ENCODE measurements at regions not wholly inside any gene's neighbourhood (a gene's known extent, or its start where the extent isn't known, plus 50 kb on each side); places are given as distances from the start of the nearest gene placed in this dataset.
"Not testable (repeated sequence)": the region's sequence is repeated elsewhere in the genome, so short reads cannot be mapped to it uniquely, and the experiment has no call there.

DNA sequence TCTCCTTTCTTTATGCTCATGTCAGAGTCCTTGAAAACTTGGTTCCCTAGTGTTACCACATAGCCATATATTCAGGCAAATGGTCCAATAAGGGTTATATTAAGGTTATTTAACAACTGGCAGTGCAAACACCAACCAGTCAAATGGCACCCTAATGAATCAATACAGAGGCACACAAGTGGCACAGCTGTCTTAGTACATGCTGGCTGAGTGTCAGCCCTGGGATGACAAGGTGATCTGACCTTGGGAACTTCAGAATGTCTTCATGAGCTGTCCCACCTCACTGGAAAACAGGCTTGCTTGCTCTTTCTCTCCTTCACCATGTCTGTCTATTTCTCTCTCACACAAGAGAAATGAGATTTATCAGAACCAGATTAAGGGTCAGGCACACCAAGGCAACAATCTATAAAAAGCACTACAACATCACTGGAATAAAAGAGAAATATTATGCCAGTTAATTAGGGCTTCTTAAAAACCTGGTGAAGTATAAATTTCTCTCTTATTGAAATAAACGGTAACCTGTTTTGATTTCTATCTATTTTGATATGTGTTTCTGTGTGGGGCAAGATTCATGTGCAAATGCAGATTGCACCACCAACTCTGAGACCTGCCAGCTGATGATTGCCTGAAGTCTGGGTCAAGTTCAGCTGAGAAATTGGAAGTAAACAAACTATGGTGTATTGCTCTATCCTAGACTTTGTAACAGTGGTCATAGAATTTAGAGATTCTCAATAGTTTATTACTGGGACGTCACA lies 140.7 kb downstream of the SREK1 start:
- 74 to 76% methylated on average over 2 of the region's 2 CpGs for WGBS, 2 donors

DNA sequence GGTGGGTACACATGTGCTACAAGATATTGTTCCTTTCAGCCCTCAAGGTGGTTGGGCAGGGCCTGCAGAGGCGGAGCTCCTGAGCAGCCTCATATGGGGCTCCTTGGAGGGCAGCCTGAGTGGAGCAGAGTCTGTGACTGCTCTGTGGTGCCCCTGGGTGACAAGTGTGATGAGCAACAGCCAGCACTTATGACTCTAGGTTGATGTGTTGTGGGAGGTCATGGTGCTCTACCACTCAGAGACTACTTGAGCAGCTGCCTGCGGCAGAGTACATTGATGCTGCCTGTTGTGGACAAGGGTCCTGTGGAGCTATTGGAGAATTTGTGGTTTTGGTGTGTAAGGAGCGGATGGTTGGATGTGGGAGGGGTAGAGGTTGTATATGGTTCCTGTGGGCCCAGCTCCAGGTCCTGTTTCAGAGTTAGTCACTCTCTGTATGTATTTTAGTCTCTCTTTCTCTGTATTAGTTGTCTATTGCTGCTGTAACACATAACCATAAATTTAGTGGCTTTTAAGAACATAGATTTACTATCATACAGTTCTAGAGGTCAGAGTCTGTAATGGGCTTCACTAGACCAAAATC lies 141.3 kb downstream of the SREK1 start:
- Histone ChIP-seq H3K36me3 (no peaks in the 10 kb centered on the region), H3K9me3 (no peaks in the 10 kb centered on the region), H3K4me3 (no peak overlapping the region), H3K4me1 (no peaks in the 10 kb centered on the region), H3K27me3 (no peaks in the 10 kb centered on the region), H3K27ac (no peak overlapping the region)
- DNase-seq, result no peak
- TF ChIP-seq POLR2A (IDR thresholded peaks at IDR 0.05), result no peak
- TF ChIP-seq, protein P1, sequence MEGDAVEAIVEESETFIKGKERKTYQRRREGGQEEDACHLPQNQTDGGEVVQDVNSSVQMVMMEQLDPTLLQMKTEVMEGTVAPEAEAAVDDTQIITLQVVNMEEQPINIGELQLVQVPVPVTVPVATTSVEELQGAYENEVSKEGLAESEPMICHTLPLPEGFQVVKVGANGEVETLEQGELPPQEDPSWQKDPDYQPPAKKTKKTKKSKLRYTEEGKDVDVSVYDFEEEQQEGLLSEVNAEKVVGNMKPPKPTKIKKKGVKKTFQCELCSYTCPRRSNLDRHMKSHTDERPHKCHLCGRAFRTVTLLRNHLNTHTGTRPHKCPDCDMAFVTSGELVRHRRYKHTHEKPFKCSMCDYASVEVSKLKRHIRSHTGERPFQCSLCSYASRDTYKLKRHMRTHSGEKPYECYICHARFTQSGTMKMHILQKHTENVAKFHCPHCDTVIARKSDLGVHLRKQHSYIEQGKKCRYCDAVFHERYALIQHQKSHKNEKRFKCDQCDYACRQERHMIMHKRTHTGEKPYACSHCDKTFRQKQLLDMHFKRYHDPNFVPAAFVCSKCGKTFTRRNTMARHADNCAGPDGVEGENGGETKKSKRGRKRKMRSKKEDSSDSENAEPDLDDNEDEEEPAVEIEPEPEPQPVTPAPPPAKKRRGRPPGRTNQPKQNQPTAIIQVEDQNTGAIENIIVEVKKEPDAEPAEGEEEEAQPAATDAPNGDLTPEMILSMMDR (IDR thresholded peaks at IDR 0.05), result no peak
- no peak for TF ChIP-seq POLR2AphosphoS5 (IDR thresholded peaks at IDR 0.05)
- no peak for TF ChIP-seq EP300 (IDR thresholded peaks at IDR 0.05)
- WGBS, 2 donors, result 94 to 100% methylated on average over 3 of the region's 3 CpGs
- peak in 1 of 2 donors; percentile 39 for ATAC-seq (ENCODE audit: low FRiP score in 2 of 2)

More for the DNA sequence above, 140.7 kb downstream of the SREK1 start:
- H3K4me3 ChIP-seq, result no peak overlapping the region
- H3K9me3 ChIP-seq, result no peaks in the 10 kb centered on the region
- no peak for TF ChIP-seq POLR2AphosphoS5 (IDR thresholded peaks at IDR 0.05)
- no peak for TF ChIP-seq POLR2A (IDR thresholded peaks at IDR 0.05)
- no peak for TF ChIP-seq EP300 (IDR thresholded peaks at IDR 0.05)
- TF ChIP-seq, protein P1 (IDR thresholded peaks at IDR 0.05), result no peak
- H3K27me3 ChIP-seq, result no peaks in the 10 kb centered on the region
- no peaks in the 10 kb centered on the region for H3K4me1 ChIP-seq
- no peak for ATAC-seq (ENCODE audit: low FRiP score in 2 of 2)
- H3K27ac ChIP-seq, result no peak overlapping the region
- no peaks in the 10 kb centered on the region for H3K36me3 ChIP-seq
- no peak for DNase-seq

DNA sequence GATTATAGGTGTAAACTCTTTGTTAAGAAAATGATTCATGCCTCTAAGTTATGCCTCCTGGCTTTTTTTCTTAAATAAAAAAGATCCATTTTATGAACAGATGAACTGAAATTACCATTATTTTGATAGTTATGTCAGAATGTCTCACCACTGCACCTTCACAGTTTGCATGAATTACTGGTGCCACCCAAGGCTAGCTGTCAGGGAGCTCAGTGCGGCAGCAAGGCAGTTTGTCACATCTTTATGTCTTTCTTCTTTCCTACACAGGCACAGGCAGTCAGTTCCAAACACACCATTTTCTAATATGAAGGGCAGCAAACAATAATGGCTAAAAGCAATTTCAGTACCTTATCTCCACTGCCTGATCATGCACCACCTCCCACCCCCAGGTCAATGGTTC lies 147.7 kb downstream of the SREK1 start:
- Histone ChIP-seq H3K27me3 (no peaks in the 10 kb centered on the region), H3K27ac (no peak overlapping the region), H3K36me3 (no peaks in the 10 kb centered on the region), H3K4me1 (no peaks in the 10 kb centered on the region), H3K9me3 (no peaks in the 10 kb centered on the region), H3K4me3 (no peak overlapping the region)
- WGBS, 2 donors, result 94 to 100% methylated on average over 1 of the region's 1 CpG
- no peak for ATAC-seq (ENCODE audit: low FRiP score in 2 of 2)
- no peak for TF ChIP-seq POLR2A (IDR thresholded peaks at IDR 0.05)
- no peak for TF ChIP-seq EP300 (IDR thresholded peaks at IDR 0.05)
- TF ChIP-seq, protein P1 (IDR thresholded peaks at IDR 0.05), result no peak
- no peak for TF ChIP-seq POLR2AphosphoS5 (IDR thresholded peaks at IDR 0.05)
- no peak for DNase-seq

DNA sequence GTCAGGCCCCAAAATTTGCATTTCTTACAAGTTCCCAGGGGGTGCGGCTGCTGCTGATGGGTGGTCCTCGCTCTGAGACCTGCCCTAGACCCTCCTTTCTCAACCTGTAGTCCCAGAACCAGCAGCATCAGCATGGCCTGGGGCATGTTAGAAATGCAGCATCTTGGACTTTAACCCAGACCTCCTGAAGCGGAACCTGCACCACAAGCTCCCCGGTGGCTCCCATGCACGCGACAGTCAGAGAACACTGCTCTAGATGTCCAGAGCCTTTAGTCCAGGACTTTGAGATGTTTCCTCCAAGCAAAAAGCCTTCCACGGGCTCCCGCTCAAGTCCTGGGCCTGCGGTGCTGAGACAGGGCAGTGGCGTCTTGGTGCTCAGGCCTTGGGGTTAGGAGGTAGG lies 149.8 kb downstream of the SREK1 start:
- not testable (repeated sequence) for ATAC-seq (ENCODE audit: low FRiP score in 2 of 2); H3K4me3 ChIP-seq; H3K27me3 ChIP-seq; H3K36me3 ChIP-seq; H3K27ac ChIP-seq; H3K4me1 ChIP-seq; H3K9me3 ChIP-seq
- WGBS, 2 donors, result 94% methylated on average over 10 of the region's 10 CpGs; no CpG with 5 or more reads in 1 of the 2 donors
- DNase-seq, result peak in 1 of 2 donors; percentile 17

DNA sequence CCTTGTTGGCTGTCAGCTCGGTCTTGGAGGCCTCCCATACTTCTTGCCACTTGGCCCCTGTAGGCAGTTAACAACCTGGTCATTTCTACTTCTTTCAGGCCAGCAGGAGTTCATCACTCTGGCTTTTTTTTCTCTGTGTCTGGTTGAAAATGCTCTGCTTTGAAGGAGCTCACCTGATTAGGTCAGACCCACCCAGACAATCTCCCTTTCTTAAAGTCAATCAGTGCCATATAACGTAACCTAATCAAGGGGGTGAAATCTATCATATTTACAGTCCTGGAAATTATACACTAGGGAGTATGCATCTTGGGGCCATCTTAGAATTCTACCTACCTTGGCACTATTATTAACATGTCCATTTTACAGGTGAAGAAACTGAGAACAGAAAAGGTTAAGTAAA lies 155.4 kb downstream of the SREK1 start:
- no peak for ATAC-seq (ENCODE audit: low FRiP score in 2 of 2)
- Histone ChIP-seq H3K27ac (no peak overlapping the region), H3K4me1 (no peaks in the 10 kb centered on the region), H3K9me3 (no peaks in the 10 kb centered on the region), H3K36me3 (no peaks in the 10 kb centered on the region), H3K27me3 (no peaks in the 10 kb centered on the region), H3K4me3 (no peak overlapping the region)
- DNase-seq, result no peak
- 92 to 97% methylated on average over 2 of the region's 2 CpGs for WGBS, 2 donors
- no peak for TF ChIP-seq POLR2AphosphoS5 (IDR thresholded peaks at IDR 0.05)
- TF ChIP-seq EP300 (IDR thresholded peaks at IDR 0.05), result no peak
- TF ChIP-seq, protein P1 (IDR thresholded peaks at IDR 0.05), result no peak

Measured in upper lobe of left lung (tissue), 6 donors.